ENCODE measurements at regions not wholly inside any gene's neighbourhood (a gene's known extent, or its start where the extent isn't known, plus 50 kb on each side); places are given as distances from the start of the nearest gene placed in this dataset.

- intact Hi-C loops (cut with DNase I) = no loop called here
- H3K36me3 ChIP-seq = no peaks in the 10 kb centered on the region
- no peaks in the 10 kb centered on the region for H3K4me1 ChIP-seq (replicated peaks)
- no peak for DNase-seq (ENCODE audit: low spot score)
- H3K9me3 ChIP-seq = no peaks in the 10 kb centered on the region
- TF ChIP-seq POLR2AphosphoS5 (IDR thresholded peaks at IDR 0.05) (no peak), POLR2A (IDR thresholded peaks at IDR 0.05) (no peak)
- TF ChIP-seq, protein P1, sequence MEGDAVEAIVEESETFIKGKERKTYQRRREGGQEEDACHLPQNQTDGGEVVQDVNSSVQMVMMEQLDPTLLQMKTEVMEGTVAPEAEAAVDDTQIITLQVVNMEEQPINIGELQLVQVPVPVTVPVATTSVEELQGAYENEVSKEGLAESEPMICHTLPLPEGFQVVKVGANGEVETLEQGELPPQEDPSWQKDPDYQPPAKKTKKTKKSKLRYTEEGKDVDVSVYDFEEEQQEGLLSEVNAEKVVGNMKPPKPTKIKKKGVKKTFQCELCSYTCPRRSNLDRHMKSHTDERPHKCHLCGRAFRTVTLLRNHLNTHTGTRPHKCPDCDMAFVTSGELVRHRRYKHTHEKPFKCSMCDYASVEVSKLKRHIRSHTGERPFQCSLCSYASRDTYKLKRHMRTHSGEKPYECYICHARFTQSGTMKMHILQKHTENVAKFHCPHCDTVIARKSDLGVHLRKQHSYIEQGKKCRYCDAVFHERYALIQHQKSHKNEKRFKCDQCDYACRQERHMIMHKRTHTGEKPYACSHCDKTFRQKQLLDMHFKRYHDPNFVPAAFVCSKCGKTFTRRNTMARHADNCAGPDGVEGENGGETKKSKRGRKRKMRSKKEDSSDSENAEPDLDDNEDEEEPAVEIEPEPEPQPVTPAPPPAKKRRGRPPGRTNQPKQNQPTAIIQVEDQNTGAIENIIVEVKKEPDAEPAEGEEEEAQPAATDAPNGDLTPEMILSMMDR (IDR thresholded peaks at IDR 0.05) = no peak
- 52% methylated on average over 1 of the region's 1 CpG for WGBS
- H3K27me3 ChIP-seq (replicated peaks; ENCODE audit: insufficient read depth) = no peaks in the 10 kb centered on the region
- H3K4me3 ChIP-seq = no peak overlapping the region
- H3K27ac ChIP-seq = no peak overlapping the region
Observed at GRCh38 chr6:141361559-141361958, 771.2 kb upstream of the GJE1 start.

DNA sequence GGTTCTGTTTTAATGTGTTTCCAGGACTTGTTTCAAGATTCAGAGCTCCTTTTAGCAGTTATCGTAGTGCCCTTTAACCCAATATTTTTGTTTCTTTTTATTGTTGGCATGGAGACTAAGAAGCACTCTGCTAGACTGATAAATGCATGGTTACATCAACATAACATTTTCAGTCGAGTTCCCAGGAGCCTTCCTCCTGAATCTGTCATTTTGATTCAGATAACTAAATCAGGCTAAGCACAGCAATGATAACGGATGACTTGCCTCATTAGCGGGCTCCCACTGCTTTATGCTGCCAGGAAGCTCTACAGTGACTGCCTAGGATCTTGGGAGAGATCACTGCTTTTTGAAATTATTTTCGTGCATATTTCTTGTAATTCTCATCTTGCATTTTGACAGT lies 772.8 kb upstream of the GJE1 start:
- no peaks in the 10 kb centered on the region for H3K4me1 ChIP-seq (replicated peaks)
- H3K9me3 ChIP-seq = no peaks in the 10 kb centered on the region
- DNase-seq (ENCODE audit: low spot score) = no peak
- intact Hi-C loops (cut with DNase I) = no loop called here
- no peak overlapping the region for H3K4me3 ChIP-seq
- no peak overlapping the region for H3K27ac ChIP-seq
- TF ChIP-seq POLR2A (IDR thresholded peaks at IDR 0.05) (no peak), POLR2AphosphoS5 (IDR thresholded peaks at IDR 0.05) (no peak)
- TF ChIP-seq, protein P1 (IDR thresholded peaks at IDR 0.05) = no peak
- no peaks in the 10 kb centered on the region for H3K27me3 ChIP-seq (replicated peaks; ENCODE audit: insufficient read depth)
- WGBS = 75% methylated on average over 5 of the region's 5 CpGs
- H3K36me3 ChIP-seq = no peaks in the 10 kb centered on the region

DNA sequence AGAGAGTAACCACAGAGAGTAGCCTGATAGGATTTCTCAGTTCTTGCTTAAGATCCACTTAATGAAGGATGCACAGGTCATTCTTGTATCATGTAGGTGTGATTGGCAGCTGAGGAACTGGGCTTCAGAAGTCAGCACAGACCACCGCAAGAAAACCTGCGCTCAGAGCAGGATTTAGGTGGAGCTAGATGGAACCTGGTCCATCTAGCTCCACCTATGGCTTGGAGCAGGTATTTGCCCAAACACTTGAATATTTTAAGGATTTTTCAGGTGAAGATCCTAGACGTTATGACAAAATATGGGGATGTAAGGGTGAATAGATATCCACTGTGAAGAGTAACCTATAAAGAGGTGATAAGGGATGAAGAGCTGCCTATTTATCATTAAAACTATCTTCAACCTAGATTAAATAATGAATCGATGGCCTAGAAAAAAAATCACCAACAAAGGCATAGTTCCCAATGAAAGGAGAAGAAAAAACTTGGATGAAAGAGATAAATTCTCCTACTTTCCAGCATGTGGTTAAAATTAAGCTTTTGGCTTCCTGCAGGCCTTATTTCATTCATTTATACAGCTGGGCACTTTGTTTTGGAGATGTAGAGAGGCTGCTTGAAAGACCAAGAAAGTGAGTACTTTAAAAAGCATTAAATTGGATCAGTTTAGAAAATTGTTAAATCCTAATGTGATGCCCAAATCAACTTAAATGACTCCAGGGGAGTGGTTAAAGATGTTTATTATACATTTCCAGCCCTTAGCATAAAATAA lies 778.4 kb upstream of the GJE1 start:
- no peak for DNase-seq (ENCODE audit: low spot score)
- no peak overlapping the region for H3K27ac ChIP-seq
- H3K27me3 ChIP-seq (replicated peaks; ENCODE audit: insufficient read depth) = no peaks in the 10 kb centered on the region
- no peak overlapping the region for H3K4me3 ChIP-seq
- TF ChIP-seq, protein P1 (IDR thresholded peaks at IDR 0.05) = no peak
- TF ChIP-seq POLR2A (IDR thresholded peaks at IDR 0.05) (no peak), POLR2AphosphoS5 (IDR thresholded peaks at IDR 0.05) (no peak)
- whole genome bisulfite sequencing = 94% methylated on average over 4 of the region's 4 CpGs
- H3K4me1 ChIP-seq (replicated peaks) = no peaks in the 10 kb centered on the region
- no peaks in the 10 kb centered on the region for H3K9me3 ChIP-seq
- H3K36me3 ChIP-seq = no peaks in the 10 kb centered on the region
- intact Hi-C loops (cut with DNase I) = no loop called here

- DNase-seq (ENCODE audit: low spot score) = no peak
- TF ChIP-seq, protein P1 (IDR thresholded peaks at IDR 0.05) = no peak
- TF ChIP-seq POLR2AphosphoS5 (IDR thresholded peaks at IDR 0.05) (no peak), POLR2A (IDR thresholded peaks at IDR 0.05) (no peak)
- Histone ChIP-seq H3K9me3 (no peaks in the 10 kb centered on the region), H3K36me3 (no peaks in the 10 kb centered on the region), H3K4me1 (replicated peaks) (no peaks in the 10 kb centered on the region), H3K4me3 (no peak overlapping the region), H3K27ac (no peak overlapping the region), H3K27me3 (replicated peaks; ENCODE audit: insufficient read depth) (no peaks in the 10 kb centered on the region)
- intact Hi-C loops (cut with DNase I) = no loop called here
- 79% methylated on average over 1 of the region's 1 CpG for WGBS
Observed at GRCh38 chr6:141351721-141352120, 781.0 kb upstream of the GJE1 start.

- no peaks in the 10 kb centered on the region for H3K36me3 ChIP-seq
- no peaks in the 10 kb centered on the region for H3K9me3 ChIP-seq
- no peak for DNase-seq (ENCODE audit: low spot score)
- intact Hi-C loops (cut with DNase I) = no loop called here
- no peak overlapping the region for H3K27ac ChIP-seq
- no peak overlapping the region for H3K4me3 ChIP-seq
- no peaks in the 10 kb centered on the region for H3K4me1 ChIP-seq (replicated peaks)
- WGBS = 89% methylated on average over 1 of the region's 1 CpG
- TF ChIP-seq POLR2A (IDR thresholded peaks at IDR 0.05) (no peak), POLR2AphosphoS5 (IDR thresholded peaks at IDR 0.05) (no peak)
- TF ChIP-seq, protein P1 (IDR thresholded peaks at IDR 0.05) = no peak
- H3K27me3 ChIP-seq (replicated peaks; ENCODE audit: insufficient read depth) = no peaks in the 10 kb centered on the region
Observed at GRCh38 chr6:141349710-141350109, 783.0 kb upstream of the GJE1 start.
